ENCODE measurements at regions not wholly inside any gene's neighbourhood (a gene's known extent, or its start where the extent isn't known, plus 50 kb on each side); places are given as distances from the start of the nearest gene placed in this dataset.
A peak's percentile ranks its signal among the peaks of the same experiment; 100 is the strongest.
"Not testable (repeated sequence)": the region's sequence is repeated elsewhere in the genome, so short reads cannot be mapped to it uniquely, and the experiment has no call there.

- DNase-seq: no peak
Observed at GRCh38 chr18:8501044-8501443, 108.2 kb upstream of the RAB12 start.

GRCh38 chr18:8503248-8503647 lies 106.0 kb upstream of the RAB12 start:
- DNase-seq: no peak

- DNase-seq: no peak
Observed at GRCh38 chr18:8504424-8504823, 104.8 kb upstream of the RAB12 start.

GRCh38 chr18:8504880-8505435 lies 104.3 kb upstream of the RAB12 start:
- no peak for DNase-seq

GRCh38 chr18:8506251-8507049 lies 102.8 kb upstream of the RAB12 start:
- no peak for DNase-seq

GRCh38 chr18:8507361-8507760 lies 101.9 kb upstream of the RAB12 start:
- DNase-seq: no peak

GRCh38 chr18:8507915-8508705 lies 101.1 kb upstream of the RAB12 start:
- no peak for DNase-seq

GRCh38 chr18:8513249-8513648 lies 96.0 kb upstream of the RAB12 start:
- DNase-seq: no peak

GRCh38 chr18:8514409-8514808 lies 94.8 kb upstream of the RAB12 start:
- no peak for DNase-seq

GRCh38 chr18:8515142-8515865 lies 93.9 kb upstream of the RAB12 start:
- no peak for DNase-seq

- DNase-seq: no peak
Observed at GRCh38 chr18:8516371-8517250, 92.6 kb upstream of the RAB12 start.

- no peak for DNase-seq
Observed at GRCh38 chr18:8517276-8517675, 92.0 kb upstream of the RAB12 start.

GRCh38 chr18:8519102-8519501 lies 90.1 kb upstream of the RAB12 start:
- DNase-seq: no peak

GRCh38 chr18:8520266-8520665 lies 89.0 kb upstream of the RAB12 start:
- DNase-seq: no peak

- DNase-seq: no peak
Observed at GRCh38 chr18:8522756-8523155, 86.5 kb upstream of the RAB12 start.

- DNase-seq: peak in 1 of 2 donors; percentile 16
Observed at GRCh38 chr18:8525692-8526091, 83.5 kb upstream of the RAB12 start.

GRCh38 chr18:8526332-8526731 lies 82.9 kb upstream of the RAB12 start:
- DNase-seq: peak; percentile 76 to 90

GRCh38 chr18:8529609-8530008 lies 79.6 kb upstream of the RAB12 start:
- peak; percentile 39 to 76 for DNase-seq

GRCh38 chr18:8531084-8531483 lies 78.2 kb upstream of the RAB12 start:
- not testable (repeated sequence) for DNase-seq

- DNase-seq: no peak
Observed at GRCh38 chr18:8536231-8536630, 73.0 kb upstream of the RAB12 start.

GRCh38 chr18:8536922-8537321 lies 72.3 kb upstream of the RAB12 start:
- no peak for DNase-seq

GRCh38 chr18:8537400-8537799 lies 71.8 kb upstream of the RAB12 start:
- DNase-seq: no peak

All from inflammatory macrophage treated with lipopolysaccharide for 1 hour (primary cell).